Right ventricle myocardium superior (tissue), 1 donor: ENCODE measurements at regions not wholly inside any gene's neighbourhood (a gene's known extent, or its start where the extent isn't known, plus 50 kb on each side); places are given as distances from the start of the nearest gene placed in this dataset.
A peak's percentile ranks its signal among the peaks of the same experiment; 100 is the strongest.

Experiments
- ATAC-seq: fragments of 200-7000 bp; cut with Tn5 transposase; one replicate; pipeline ENCODE4 v1.9.1; 2020; ENCODE audit warnings: mild to moderate bottlenecking; ENCODE audit not compliant: poor library complexity
- DNase-seq: peaks from one replicate; pipeline ENCODE4 v3.0.0-alpha.2; 2020
- intact Hi-C: fragments of 100-400 bp; cut with DNase I; formaldehyde crosslinking; loops from one replicate; pipeline ENCODE4 v1.11.2; 2022
- donor health status: DM: no; HTN: yes; CAD: no; lungs with severe emphysema.

GRCh38 chr22:23522623-23523251 is 57.4 kb downstream of the IGLL1 start:
- intact Hi-C loops: no loop called here
- ATAC-seq: peak; percentile 16
- peak; percentile 45 for DNase-seq

- DNase-seq (peak; percentile 94), ATAC-seq (peak; percentile 95)
- intact Hi-C loops: no loop called here
Measured at GRCh38 chr22:23521441-23522113, 58.5 kb downstream of the IGLL1 start.

GRCh38 chr22:23520863-23521440 is 59.1 kb downstream of the IGLL1 start:
- DNase-seq (peak; percentile 68), ATAC-seq (peak; percentile 38)
- intact Hi-C loops: no loop called here

- ATAC-seq: no peak
- DNase-seq: no peak
- intact Hi-C loops: no loop called here
Measured at GRCh38 chr22:23519442-23520157, 60.5 kb downstream of the IGLL1 start.

- intact Hi-C loops: no loop called here
- DNase-seq (no peak), ATAC-seq (no peak)
Measured at GRCh38 chr22:23518376-23519187, 61.5 kb downstream of the IGLL1 start.

- intact Hi-C loops: no loop called here
- ATAC-seq: no peak
- DNase-seq: no peak
Measured at GRCh38 chr22:23517804-23518375, 62.2 kb downstream of the IGLL1 start.

GRCh38 chr22:23516304-23516703 is 63.8 kb downstream of the IGLL1 start:
- intact Hi-C loops: no loop called here
- ATAC-seq: no peak
- DNase-seq: no peak

GRCh38 chr22:23514322-23515038 is 65.6 kb downstream of the IGLL1 start:
- DNase-seq (no peak), ATAC-seq (no peak)
- intact Hi-C loops: no loop called here

- intact Hi-C loops: no loop called here
- ATAC-seq (no peak), DNase-seq (no peak)
Measured at GRCh38 chr22:23513705-23514104, 66.4 kb downstream of the IGLL1 start.

GRCh38 chr22:23513133-23513532 is 67.0 kb downstream of the IGLL1 start:
- ATAC-seq (no peak), DNase-seq (no peak)
- intact Hi-C loops: no loop called here

- DNase-seq (no peak), ATAC-seq (peak; percentile 60)
- intact Hi-C loops: no loop called here
Measured at GRCh38 chr22:23512721-23513120, 67.4 kb downstream of the IGLL1 start.

- ATAC-seq: no peak
- intact Hi-C loops: no loop called here
- DNase-seq: no peak
Measured at GRCh38 chr22:23512348-23512705, 67.8 kb downstream of the IGLL1 start.

GRCh38 chr22:23511627-23512347 is 68.3 kb downstream of the IGLL1 start:
- intact Hi-C loops: no loop called here
- DNase-seq: no peak
- ATAC-seq: no peak

GRCh38 chr22:23509571-23510302 is 70.4 kb downstream of the IGLL1 start:
- DNase-seq: no peak
- no peak for ATAC-seq
- intact Hi-C loops: no loop called here

GRCh38 chr22:23504516-23504915 is 75.6 kb downstream of the IGLL1 start:
- DNase-seq: no peak

GRCh38 chr22:23503736-23504440 is 76.2 kb downstream of the IGLL1 start:
- no peak for DNase-seq
- no peak for ATAC-seq
- intact Hi-C loops: no loop called here

More at GRCh38 chr22:23504516-23504915, 75.6 kb downstream of the IGLL1 start:
- intact Hi-C loops: no loop called here
- peak; percentile 22 for ATAC-seq
